SK-N-SH (cell line): ENCODE measurements at regions not wholly inside any gene's neighbourhood (a gene's known extent, or its start where the extent isn't known, plus 50 kb on each side); places are given as distances from the start of the nearest gene placed in this dataset.

Experiments used
- CTCF ChIA-PET: fragments of 300-600, 350-600 bp; formaldehyde crosslinking; extraction: SDS; loops from one replicate; lab custom pipeline; 2021; lab: Yijun Ruan, JAX
- POLR2A ChIA-PET: fragments of 350-600 bp; sonication (Branson Sonifier 250); formaldehyde crosslinking; extraction: SDS; loops from one replicate; lab custom pipeline; 2020; ENCODE audit warnings: antibody characterized with exemption, inconsistent platforms; lab: Yijun Ruan, JAX
- DNase-seq: peaks from one replicate; pipeline ENCODE4 v3.0.0; 2012
- H2AFZ ChIP-seq: fragments of 200-600 bp; sonication (generic); 2 replicates; pipeline ENCODE4 v1.8.1; 2016; ENCODE audit warnings: antibody characterized with exemption, mild to moderate bottlenecking, low read depth
- H3F3A ChIP-seq: fragments of 200-600 bp; sonication (generic); replicated peaks from 2 replicates; pipeline ENCODE3; 2016; ENCODE audit warnings: antibody characterized with exemption, mild to moderate bottlenecking; ENCODE audit not compliant: insufficient read depth
- H3K27ac ChIP-seq, 2 experiments: fragments of 200-500 bp in 1 of 2; fragments of 200-600 bp in 1 of 2; sonication (Bioruptor generic) in 1 of 2; sonication (generic), shearing (Covaris generic) in 1 of 2; 2 replicates each; pipeline versions ENCODE4 v1.5.1 to v1.6.1; 2014 to 2016; ENCODE audit warnings: low read depth in 2 of 2, inconsistent platforms in 1 of 2, low read length in 1 of 2, mild to moderate bottlenecking in 1 of 2, mixed read lengths in 1 of 2
- H3K27me3 ChIP-seq: fragments of 200-600 bp; sonication (generic), shearing (Covaris generic); 2 replicates; pipeline ENCODE4 v1.6.1; 2016; ENCODE audit warnings: mixed run types; ENCODE audit not compliant: insufficient read depth
- H3K36me3 ChIP-seq, 2 experiments: fragments of 200-500 bp in 1 of 2; fragments of 200-600 bp in 1 of 2; sonication (Bioruptor generic) in 1 of 2; sonication (generic) in 1 of 2; replicated peaks in 1 of 2; 2 replicates each; pipeline versions ENCODE3 to v1.5.1; 2014 to 2016; ENCODE audit warnings: low read length in 1 of 2, mild to moderate bottlenecking in 1 of 2; ENCODE audit not compliant: insufficient read depth in 2 of 2, control insufficient read depth in 1 of 2
- H3K4me1 ChIP-seq, 2 experiments: fragments of 200-500 bp in 1 of 2; fragments of 200-600 bp in 1 of 2; sonication (Bioruptor generic) in 1 of 2; sonication (generic), shearing (Covaris generic) in 1 of 2; 2 replicates each; pipeline versions ENCODE4 v1.5.1 to v1.6.1; 2014 to 2016; ENCODE audit warnings: low read depth in 1 of 2, low read length in 1 of 2, mixed run types in 1 of 2; ENCODE audit not compliant: insufficient read depth in 2 of 2, control insufficient read depth in 1 of 2
- H3K4me2 ChIP-seq: fragments of 200-600 bp; sonication (generic), shearing (Covaris generic); 2 replicates; pipeline ENCODE4 v1.6.1; 2017; ENCODE audit warnings: mixed run types
- H3K4me3 ChIP-seq, 2 experiments: fragments of 200-500 bp in 1 of 2; fragments of 200-600 bp in 1 of 2; sonication (Bioruptor generic) in 1 of 2; sonication (generic), shearing (Covaris generic) in 1 of 2; 2 replicates each; pipeline versions ENCODE4 v1.5.1 to v1.8.1; 2014 to 2016; ENCODE audit warnings: low read depth in 2 of 2, inconsistent platforms in 1 of 2, low read length in 1 of 2, mild to moderate bottlenecking in 1 of 2, mixed read lengths in 1 of 2, moderate library complexity in 1 of 2
- H3K79me2 ChIP-seq: fragments of 200-600 bp; sonication (generic); 2 replicates; pipeline ENCODE4 v1.8.1; 2017; ENCODE audit warnings: mild to moderate bottlenecking; ENCODE audit not compliant: insufficient read depth
- H3K9ac ChIP-seq: fragments of 200-600 bp; sonication (generic); 2 replicates; pipeline ENCODE4 v1.6.1; 2017; ENCODE audit warnings: mixed run types
- H3K9me2 ChIP-seq: fragments of 200-600 bp; sonication (generic); 2 replicates; pipeline ENCODE4 v1.6.1; 2017; ENCODE audit warnings: mixed run types
- H3K9me3 ChIP-seq: fragments of 200-600 bp; sonication (generic); 2 replicates; pipeline ENCODE4 v1.6.1; 2017; ENCODE audit warnings: mixed run types, mild to moderate bottlenecking, moderate library complexity
- H4K20me1 ChIP-seq: fragments of 200-600 bp; sonication (generic); 2 replicates; pipeline ENCODE4 v1.6.1; 2017; ENCODE audit warnings: mild to moderate bottlenecking, mixed run types; ENCODE audit not compliant: insufficient read depth
- FOXM1 ChIP-seq: IDR thresholded peaks from 2 replicates; pipeline ENCODE4 v1.4.0; 2012; ENCODE audit warnings: low read depth, mild to moderate bottlenecking
- JUND ChIP-seq: IDR thresholded peaks from 2 replicates; pipeline ENCODE4 v1.4.0; 2012
- MXI1 ChIP-seq: IDR thresholded peaks from 2 replicates; pipeline ENCODE4 v1.6.1; 2012; ENCODE audit warnings: mild to moderate bottlenecking, low read depth, low read length, improper control_type of control experiment
- NFIC ChIP-seq: IDR thresholded peaks from 2 replicates; pipeline ENCODE4 v1.4.0; 2012; ENCODE audit warnings: borderline replicate concordance
- POLR2AphosphoS5 ChIP-seq: IDR thresholded peaks from 2 replicates; pipeline ENCODE4 v1.6.1; 2012; ENCODE audit warnings: low read depth, low read length
- RAD21 ChIP-seq: IDR thresholded peaks from 2 replicates; pipeline ENCODE4 v1.6.1; 2012; ENCODE audit warnings: mild to moderate bottlenecking, low read length
- RCOR1 ChIP-seq: fragments of 150-350 bp; IDR thresholded peaks from 2 replicates; pipeline ENCODE4 v1.6.1; 2017; ENCODE audit warnings: antibody characterized with exemption, low read length
- RFX5 ChIP-seq: IDR thresholded peaks from 2 replicates; pipeline ENCODE4 v1.6.1; 2012; ENCODE audit warnings: mild to moderate bottlenecking, improper control_type of control experiment, low read length
- SIN3A ChIP-seq: IDR thresholded peaks from 2 replicates; pipeline ENCODE4 v1.6.1; 2012; ENCODE audit warnings: low read depth, mild to moderate bottlenecking, low read length, moderate library complexity, borderline replicate concordance
- SMC3 ChIP-seq: IDR thresholded peaks from 2 replicates; pipeline ENCODE4 v1.6.1; 2012; ENCODE audit warnings: low read depth, low read length, improper control_type of control experiment
- TAF1 ChIP-seq: IDR thresholded peaks from 2 replicates; pipeline ENCODE4 v1.6.1; 2012; ENCODE audit warnings: low read depth, mild to moderate bottlenecking, low read length, moderate library complexity, borderline replicate concordance
- TCF12 ChIP-seq: IDR thresholded peaks from 2 replicates; pipeline ENCODE4 v1.4.0; 2012
- TEAD4 ChIP-seq: IDR thresholded peaks from 2 replicates; pipeline ENCODE4 v1.4.0; 2012; ENCODE audit warnings: mild to moderate bottlenecking, borderline replicate concordance; ENCODE audit not compliant: insufficient read depth
- YY1 ChIP-seq: IDR thresholded peaks from 2 replicates; pipeline ENCODE4 v1.4.0; 2012; ENCODE audit warnings: low read depth, mild to moderate bottlenecking
- TF ChIP-seq, protein P1 (sequence below): IDR thresholded peaks from 2 replicates; pipeline ENCODE4 v1.6.1; 2012; ENCODE audit warnings: mild to moderate bottlenecking, low read depth, low read length, moderate library complexity
- TF ChIP-seq, protein P2 (sequence below): IDR thresholded peaks from 2 replicates; pipeline ENCODE4 v1.4.0; 2012; ENCODE audit warnings: low read depth
- TF ChIP-seq, protein P3 (sequence below): fragments of 150-350 bp; IDR thresholded peaks from 2 replicates; pipeline ENCODE4 v1.6.1; 2017; ENCODE audit warnings: antibody characterized with exemption, low read length, low read depth, borderline replicate concordance
- TF ChIP-seq, protein P4 (sequence below): IDR thresholded peaks from 2 replicates; pipeline ENCODE4; 2012
- TF ChIP-seq, protein P5 (sequence below): IDR thresholded peaks from 2 replicates; pipeline ENCODE4 v1.4.0; 2012; ENCODE audit warnings: low read depth, borderline replicate concordance
- TF ChIP-seq, protein P6 (sequence below): fragments of 200-600 bp; sonication (generic); IDR thresholded peaks from 2 replicates; pipeline ENCODE4 v1.6.1; 2017; ENCODE audit warnings: antibody characterized with exemption, mild to moderate bottlenecking, moderate library complexity

DNA sequence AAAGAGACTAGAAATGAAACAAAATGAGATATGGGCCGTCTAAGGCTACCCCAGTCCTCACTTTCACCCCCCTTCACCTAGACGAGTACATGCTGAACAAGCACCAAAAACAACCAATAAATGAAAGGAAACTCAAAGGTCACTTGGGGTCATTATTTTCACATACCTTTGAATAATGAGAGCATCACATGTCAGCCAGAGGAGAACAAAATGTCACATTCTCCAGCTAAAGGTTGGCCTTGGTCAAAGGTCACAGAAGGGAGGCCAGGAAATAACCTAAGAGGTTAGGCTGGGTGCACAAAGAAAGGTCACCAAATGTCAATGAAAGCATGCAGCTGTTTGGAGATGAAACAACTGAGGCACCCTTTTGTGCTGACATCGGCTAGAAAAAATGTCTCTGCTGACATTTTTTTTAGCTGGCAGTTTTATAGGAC is 288.7 kb upstream of the USP25 start (continued):
- TF ChIP-seq, protein P1, sequence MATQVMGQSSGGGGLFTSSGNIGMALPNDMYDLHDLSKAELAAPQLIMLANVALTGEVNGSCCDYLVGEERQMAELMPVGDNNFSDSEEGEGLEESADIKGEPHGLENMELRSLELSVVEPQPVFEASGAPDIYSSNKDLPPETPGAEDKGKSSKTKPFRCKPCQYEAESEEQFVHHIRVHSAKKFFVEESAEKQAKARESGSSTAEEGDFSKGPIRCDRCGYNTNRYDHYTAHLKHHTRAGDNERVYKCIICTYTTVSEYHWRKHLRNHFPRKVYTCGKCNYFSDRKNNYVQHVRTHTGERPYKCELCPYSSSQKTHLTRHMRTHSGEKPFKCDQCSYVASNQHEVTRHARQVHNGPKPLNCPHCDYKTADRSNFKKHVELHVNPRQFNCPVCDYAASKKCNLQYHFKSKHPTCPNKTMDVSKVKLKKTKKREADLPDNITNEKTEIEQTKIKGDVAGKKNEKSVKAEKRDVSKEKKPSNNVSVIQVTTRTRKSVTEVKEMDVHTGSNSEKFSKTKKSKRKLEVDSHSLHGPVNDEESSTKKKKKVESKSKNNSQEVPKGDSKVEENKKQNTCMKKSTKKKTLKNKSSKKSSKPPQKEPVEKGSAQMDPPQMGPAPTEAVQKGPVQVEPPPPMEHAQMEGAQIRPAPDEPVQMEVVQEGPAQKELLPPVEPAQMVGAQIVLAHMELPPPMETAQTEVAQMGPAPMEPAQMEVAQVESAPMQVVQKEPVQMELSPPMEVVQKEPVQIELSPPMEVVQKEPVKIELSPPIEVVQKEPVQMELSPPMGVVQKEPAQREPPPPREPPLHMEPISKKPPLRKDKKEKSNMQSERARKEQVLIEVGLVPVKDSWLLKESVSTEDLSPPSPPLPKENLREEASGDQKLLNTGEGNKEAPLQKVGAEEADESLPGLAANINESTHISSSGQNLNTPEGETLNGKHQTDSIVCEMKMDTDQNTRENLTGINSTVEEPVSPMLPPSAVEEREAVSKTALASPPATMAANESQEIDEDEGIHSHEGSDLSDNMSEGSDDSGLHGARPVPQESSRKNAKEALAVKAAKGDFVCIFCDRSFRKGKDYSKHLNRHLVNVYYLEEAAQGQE: no peak
- TF ChIP-seq TCF12 (no peak), FOXM1 (no peak)

DNA sequence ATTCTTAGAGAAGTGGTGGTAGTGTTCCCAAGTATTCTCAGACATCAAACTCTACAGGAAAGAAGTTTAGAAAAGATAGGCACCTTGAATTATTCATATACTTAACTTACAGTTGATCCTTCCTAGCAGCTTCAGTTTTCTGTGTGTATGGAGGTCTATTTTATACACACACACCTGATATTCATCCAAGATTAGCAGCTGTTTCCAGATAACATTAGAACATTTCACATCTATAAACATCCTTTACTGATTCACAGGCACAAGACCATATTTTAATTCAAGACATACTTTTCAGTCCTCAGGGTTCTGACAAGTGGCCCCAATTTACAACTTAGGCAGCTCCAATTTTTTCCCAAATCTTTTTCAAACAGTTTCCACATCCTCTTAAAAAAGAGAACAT is 287.8 kb upstream of the USP25 start:
- Histone ChIP-seq H3K4me3 (no peak overlapping the region), H3K9me2 (no peaks in the 10 kb centered on the region), H3K4me2 (no peak overlapping the region), H3K9me3 (no peaks in the 10 kb centered on the region), H3K9ac (no peak overlapping the region), H4K20me1 (no peaks in the 10 kb centered on the region), H3K79me2 (no peaks in the 10 kb centered on the region), H3K27ac (no peak overlapping the region), H3F3A (no peaks in the 10 kb centered on the region), H3K27me3 (no peaks in the 10 kb centered on the region), H2AFZ (no peak overlapping the region), H3K36me3 (no peaks in the 10 kb centered on the region), H3K4me1 (no peaks in the 10 kb centered on the region)
- TF ChIP-seq TAF1 (no peak), TEAD4 (no peak), SIN3A (no peak), SMC3 (no peak), POLR2AphosphoS5 (no peak), TCF12 (no peak), RAD21 (no peak), RCOR1 (no peak), JUND (no peak), RFX5 (no peak), YY1 (no peak), NFIC (no peak), MXI1 (no peak)
- TF ChIP-seq, protein P2, sequence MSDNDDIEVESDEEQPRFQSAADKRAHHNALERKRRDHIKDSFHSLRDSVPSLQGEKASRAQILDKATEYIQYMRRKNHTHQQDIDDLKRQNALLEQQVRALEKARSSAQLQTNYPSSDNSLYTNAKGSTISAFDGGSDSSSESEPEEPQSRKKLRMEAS: no peak
- TF ChIP-seq, protein P1: no peak
- TF ChIP-seq, protein P3, sequence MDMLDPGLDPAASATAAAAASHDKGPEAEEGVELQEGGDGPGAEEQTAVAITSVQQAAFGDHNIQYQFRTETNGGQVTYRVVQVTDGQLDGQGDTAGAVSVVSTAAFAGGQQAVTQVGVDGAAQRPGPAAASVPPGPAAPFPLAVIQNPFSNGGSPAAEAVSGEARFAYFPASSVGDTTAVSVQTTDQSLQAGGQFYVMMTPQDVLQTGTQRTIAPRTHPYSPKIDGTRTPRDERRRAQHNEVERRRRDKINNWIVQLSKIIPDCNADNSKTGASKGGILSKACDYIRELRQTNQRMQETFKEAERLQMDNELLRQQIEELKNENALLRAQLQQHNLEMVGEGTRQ: no peak
- TF ChIP-seq, protein P4, sequence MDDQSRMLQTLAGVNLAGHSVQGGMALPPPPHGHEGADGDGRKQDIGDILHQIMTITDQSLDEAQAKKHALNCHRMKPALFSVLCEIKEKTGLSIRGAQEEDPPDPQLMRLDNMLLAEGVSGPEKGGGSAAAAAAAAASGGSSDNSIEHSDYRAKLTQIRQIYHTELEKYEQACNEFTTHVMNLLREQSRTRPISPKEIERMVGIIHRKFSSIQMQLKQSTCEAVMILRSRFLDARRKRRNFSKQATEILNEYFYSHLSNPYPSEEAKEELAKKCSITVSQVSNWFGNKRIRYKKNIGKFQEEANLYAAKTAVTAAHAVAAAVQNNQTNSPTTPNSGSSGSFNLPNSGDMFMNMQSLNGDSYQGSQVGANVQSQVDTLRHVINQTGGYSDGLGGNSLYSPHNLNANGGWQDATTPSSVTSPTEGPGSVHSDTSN: no peak
- TF ChIP-seq, protein P5, sequence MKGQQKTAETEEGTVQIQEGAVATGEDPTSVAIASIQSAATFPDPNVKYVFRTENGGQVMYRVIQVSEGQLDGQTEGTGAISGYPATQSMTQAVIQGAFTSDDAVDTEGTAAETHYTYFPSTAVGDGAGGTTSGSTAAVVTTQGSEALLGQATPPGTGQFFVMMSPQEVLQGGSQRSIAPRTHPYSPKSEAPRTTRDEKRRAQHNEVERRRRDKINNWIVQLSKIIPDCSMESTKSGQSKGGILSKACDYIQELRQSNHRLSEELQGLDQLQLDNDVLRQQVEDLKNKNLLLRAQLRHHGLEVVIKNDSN: no peak
- TF ChIP-seq, protein P6, sequence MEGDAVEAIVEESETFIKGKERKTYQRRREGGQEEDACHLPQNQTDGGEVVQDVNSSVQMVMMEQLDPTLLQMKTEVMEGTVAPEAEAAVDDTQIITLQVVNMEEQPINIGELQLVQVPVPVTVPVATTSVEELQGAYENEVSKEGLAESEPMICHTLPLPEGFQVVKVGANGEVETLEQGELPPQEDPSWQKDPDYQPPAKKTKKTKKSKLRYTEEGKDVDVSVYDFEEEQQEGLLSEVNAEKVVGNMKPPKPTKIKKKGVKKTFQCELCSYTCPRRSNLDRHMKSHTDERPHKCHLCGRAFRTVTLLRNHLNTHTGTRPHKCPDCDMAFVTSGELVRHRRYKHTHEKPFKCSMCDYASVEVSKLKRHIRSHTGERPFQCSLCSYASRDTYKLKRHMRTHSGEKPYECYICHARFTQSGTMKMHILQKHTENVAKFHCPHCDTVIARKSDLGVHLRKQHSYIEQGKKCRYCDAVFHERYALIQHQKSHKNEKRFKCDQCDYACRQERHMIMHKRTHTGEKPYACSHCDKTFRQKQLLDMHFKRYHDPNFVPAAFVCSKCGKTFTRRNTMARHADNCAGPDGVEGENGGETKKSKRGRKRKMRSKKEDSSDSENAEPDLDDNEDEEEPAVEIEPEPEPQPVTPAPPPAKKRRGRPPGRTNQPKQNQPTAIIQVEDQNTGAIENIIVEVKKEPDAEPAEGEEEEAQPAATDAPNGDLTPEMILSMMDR: no peak
- POLR2A ChIA-PET: no interaction called here
- DNase-seq: no peak
- CTCF ChIA-PET: interaction anchor here (1.4 kb wide), 1 partner anchor 43 kb away, joined by 3 read pairs; no protein-coding TSS in a partner anchor
